ENCODE measurements at regions not wholly inside any gene's neighbourhood (a gene's known extent, or its start where the extent isn't known, plus 50 kb on each side); places are given as distances from the start of the nearest gene placed in this dataset.
"Not testable (repeated sequence)": the region's sequence is repeated elsewhere in the genome, so short reads cannot be mapped to it uniquely, and the experiment has no call there.

DNA sequence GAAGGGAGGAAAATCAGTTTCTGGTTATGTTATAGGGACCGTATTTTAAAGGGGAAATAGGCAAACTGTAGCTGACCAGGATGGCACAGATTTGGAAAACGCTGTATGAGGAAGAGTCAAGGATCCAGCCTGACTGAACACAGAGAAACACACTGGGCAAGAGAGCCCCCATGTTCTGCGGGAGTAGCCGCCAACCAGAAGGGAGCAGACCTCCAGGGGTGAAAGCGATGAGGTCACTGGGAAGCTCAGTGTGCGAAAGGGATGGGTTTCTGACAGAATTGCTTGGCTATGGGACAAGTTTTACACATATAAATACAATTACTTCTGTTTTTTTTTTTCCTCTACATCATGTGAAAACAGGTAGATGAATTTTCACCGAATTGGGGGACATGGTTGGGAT, 291.6 kb upstream of the PODXL start:
- DNase-seq: no peak

DNA sequence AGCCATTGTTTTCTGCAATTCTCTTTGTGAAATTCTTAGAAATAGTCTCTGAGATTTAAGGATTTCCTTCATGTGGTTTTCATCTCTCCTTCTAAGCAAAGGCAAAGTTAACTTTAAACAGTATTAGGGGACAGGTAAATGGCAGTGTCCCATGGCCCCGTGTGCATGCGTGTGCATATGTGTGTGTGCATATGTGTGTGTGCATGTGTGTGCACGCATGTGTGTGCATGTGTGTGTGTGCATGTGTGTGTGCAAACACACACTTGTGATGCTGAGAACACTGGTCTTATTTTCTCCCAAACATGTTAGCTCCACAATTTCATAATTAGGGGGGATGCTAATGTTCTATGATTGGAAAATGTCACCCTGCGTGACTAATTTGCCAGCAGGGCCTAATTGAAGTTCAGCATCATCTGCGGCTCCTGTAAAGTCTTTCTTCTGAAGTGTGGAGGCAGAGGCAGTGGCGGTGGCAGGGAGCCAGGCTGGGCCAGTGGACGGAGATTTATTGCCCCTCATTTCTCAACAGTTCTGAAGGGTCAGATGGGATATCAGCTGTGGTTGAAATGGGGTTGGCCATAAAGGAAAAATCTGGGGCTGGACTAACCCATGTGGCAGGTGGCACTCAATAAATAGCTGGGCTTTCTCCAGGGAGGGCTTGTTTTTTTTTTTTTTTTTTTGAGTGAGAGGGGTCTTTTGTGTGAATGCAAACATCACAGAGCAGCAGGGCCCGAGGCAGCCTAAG, 289.3 kb upstream of the PODXL start:
- DNase-seq: no peak

DNA sequence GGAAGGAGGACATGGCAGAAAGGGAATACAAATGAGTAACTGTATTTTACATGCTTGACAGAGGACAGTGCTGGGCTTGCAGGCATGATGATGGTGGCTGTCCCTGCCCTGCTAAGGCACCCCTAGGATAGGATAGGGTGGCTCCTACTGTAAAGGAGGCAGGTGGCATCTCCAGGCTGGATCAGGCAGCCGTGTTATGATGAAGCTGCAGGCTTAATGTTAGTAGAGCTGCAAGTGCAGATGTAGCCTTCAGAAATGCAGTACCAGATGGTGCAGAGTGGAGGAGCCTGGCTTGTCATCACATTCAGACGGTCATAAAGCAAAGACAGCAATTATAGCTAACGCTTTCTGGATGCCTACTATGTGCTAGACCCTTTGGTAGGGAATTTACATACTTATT, 287.9 kb upstream of the PODXL start:
- no peak for DNase-seq

DNA sequence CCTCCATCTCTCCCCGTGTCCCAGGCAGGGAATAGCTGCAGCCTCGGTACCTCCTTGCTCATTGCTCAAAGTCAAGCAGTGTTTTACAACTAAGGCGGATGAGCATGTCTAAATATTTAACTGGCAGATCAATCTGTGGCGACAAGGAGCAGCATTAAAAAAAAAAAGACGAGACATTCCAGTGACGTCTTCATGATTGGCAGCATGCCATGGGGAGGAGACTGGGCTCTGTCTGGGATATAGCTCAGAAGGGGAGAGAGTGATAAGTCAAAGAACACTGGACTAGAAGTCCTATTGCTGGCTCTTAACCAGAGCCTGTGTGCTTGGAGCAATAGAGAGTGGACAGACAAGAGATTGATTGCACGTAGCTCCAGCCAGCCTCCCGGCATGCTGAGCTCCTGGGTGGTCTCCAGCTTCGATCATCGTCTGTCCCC, 287.5 kb upstream of the PODXL start:
- DNase-seq: peak; percentile 42

DNA sequence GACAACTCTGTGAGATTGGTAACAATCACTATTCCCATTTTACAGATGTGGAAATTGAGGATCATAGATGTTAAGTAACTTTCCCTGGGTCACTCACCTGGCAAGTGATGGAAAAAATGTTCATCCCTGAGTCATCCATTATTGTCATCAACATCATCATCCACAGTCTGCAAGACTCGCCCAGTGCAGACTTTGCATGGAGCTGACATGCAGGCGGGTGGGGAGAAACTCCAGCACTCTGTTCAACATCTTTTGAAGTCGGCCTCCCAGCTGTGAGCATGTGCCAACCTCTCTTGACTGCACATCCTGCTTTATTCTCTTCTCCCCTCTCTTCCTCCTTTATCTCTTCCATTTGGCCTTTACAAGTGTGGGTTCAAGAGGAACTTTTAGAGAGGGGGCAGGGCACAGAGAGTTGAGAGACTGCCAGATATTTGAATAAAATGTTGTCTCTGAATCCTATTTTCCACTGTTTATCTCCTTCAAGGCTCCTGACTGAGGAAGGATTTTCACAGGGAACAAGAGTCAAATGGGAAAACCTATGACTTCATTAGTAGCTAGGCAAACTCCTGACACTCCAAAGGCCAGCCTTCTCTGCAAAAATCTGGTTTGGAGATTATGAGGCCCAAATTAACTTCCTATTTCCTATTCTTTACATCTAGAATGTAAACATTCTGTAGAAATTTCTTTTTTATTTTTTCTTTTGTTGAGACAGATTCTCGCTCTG, 283.7 kb upstream of the PODXL start:
- DNase-seq: no peak

DNA sequence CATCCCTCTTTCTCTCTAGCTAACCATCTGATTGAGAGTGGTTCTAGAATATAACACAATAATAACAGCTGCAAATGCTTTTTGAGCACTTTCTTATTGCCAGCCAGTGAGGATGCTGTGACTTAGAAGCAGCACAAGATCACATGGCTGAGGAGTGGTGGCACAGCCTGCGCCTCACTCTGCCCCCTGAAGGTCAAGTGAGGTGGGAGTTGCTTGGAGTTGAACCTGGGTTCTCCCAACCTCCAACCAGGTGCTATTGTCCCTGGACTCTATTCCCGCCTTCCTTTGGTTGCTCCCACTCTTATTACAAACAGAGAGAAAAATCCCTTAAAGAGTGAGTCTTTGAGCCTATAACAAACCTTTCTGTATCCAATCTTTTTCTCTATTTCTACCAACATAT, 280.3 kb upstream of the PODXL start:
- no peak for DNase-seq

DNA sequence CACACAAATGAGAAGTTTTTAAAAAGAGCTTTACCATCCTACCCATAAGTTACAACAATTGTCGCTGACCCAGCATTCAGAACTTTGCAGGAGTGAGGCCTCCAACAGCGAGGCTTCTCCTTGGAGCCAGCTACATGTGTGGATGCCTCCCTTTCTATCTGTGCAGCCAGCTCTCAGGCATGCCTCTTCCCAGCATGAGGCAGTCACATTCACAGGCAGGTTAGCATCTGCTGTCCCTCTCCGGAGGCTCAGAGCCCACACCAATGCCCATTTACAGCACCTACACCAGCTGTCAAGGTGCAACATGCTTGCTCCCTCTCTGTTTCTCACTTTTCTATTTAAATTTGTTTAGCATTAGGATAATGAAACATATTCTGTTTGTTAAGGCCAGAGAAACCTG, 278.7 kb upstream of the PODXL start:
- DNase-seq: no peak

DNA sequence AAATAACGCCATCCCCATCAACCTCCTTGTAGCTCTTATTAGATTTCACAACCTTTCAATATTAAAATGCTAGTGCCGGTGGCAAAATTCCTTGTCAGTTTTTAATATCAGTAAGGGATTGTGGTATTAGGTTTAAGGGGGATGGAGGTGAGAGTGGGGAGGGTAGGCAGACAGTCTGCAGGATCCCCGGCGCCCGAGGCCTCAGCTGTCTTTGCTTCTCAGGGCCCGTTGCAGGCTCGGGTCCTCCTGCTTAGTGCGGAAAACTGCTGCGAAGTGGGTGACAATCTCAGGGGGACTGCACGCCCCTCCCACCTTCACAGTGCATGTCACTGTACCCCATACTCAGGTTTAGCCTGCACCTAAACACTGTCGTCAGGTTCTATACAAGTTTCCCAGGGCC, 274.3 kb upstream of the PODXL start:
- no peak for DNase-seq

DNA sequence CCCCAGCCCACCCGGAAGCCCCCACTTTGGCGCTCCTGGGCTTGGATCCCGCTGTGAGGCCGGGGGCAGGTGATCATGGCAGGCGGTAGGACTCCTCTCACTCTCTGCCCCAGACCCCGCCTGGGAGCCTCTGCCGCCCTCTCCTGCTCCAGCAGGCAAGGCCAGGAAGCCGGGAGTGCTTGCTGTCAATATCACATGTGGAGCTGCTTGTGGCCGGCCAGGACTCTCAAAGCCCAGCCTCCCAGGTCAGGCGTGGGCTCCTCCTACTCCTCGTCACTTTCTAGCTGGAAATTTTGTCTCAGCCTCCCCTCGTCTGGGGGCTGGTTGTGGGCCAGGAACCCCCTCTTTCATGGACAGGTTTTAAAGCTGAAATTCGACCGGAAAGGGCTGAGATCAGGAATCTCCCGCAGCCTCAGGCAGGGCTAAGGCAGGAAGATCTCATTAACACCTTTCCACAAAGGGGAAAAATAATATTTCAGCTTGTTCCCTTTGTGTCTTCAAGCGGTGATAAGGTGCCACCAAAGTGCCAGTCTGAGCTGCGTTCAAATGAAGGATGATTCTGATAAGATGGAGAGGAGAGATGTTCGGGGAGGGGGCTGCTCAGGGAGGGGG, 273.6 kb upstream of the PODXL start:
- no peak for DNase-seq

DNA sequence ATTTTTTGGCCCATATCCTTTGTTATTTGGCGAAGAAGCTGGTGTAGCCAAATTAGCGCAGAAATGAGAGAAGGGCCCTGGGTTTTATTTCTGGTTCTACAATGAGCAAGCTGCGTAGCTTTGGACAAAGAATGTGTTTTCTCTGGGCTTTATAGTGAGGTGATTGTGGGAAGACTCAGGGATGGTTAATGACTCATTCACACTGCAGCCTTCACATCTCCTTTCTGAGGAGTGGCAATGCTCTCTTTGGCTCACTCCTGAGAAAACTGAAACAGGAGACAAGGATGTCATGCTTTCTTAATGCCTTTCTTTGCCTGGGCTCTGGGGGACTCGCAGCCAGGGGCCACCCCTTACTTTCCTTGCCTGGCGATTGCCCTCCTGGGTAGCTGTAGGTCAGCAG, 271.0 kb upstream of the PODXL start:
- no peak for DNase-seq

DNA sequence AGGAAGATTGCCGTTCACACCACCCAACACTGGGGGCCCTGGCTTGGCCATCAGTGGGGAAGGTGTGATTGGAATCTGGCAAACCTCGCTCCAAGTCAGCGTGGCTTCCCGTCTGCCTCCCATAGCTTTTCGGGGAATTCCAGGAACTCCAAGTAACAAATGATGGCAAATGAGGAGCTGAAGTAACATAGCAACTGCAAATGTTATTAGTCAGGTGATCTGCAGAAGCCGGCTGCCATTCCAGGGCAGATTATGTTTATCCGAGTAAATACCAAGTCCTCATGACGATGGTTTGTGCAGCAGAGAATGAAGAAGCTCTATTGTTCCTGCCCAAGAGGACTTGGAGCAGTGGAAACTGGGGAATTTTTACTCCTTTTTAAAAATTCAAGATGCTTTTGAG, 270.5 kb upstream of the PODXL start:
- no peak for DNase-seq

DNA sequence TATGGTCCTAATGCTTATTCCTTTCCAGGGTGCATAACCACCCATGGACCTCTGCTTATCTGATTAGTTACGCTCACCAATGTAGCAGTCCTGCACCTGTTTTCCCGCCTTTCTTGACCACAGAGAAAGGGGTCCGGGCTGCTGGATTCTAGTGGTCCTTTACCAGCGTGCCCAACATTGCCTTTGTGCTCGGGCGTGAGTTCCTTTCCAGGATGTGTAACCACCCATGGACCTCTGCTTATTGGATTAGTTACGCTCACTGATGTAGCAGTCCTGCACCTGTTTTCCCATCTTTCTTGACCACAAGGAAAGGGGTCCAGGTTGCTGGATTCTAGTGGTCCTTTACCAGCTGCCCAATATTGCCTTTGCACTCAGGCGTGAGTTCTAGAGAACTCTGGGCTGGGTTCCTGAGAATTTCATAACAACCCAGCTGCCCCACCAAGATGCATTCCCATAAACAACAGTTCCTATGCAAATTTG, 267.6 kb upstream of the PODXL start:
- not testable (repeated sequence) for DNase-seq

DNA sequence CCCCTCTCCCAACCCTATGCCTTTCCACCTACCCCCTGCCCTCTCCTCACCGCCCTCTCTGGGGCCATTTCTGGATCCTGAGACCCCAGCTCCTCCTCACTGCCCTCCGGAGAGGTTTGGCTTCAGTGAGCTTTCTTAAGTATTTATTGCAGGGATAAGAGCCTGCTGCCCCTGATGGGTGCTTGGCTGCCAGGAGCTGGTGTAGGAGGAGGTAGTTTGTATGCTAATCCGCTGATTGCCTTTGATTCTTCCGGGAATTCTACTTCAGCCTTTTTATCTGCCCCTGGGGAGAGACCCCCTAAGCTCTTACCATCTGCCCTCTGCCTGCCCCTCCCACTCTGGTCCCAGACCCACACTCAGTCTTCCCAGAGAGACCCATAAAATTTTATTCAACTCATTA, 263.5 kb upstream of the PODXL start:
- DNase-seq: no peak

DNA sequence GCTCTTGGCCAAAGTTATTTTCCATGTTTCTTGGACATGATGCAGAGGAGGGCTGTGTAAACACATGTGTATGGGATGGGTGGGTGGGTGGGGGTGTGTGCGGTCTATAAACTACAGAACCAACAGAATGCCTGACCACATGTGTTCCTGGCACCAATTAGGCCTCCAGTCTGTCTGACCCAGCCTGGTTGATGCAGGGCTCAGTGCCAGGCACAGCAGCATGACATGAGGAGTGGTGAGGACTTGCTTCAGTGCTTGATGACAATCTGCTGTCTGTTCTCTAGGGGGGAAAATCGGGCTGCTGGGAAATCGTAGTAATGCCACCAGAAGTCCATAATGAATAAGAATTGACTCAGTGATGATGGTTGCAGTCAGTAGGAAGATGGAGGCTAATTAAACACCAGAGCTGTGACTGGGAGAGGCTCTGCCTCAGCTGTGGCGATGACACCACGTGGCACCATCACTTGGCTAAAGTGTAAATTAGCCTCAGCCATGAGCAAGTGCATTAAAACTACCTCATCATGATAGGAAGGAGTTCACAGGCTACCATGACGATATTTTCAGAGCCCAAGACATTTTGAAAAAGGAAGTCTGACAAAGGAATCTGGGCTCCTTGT, 260.1 kb upstream of the PODXL start:
- no peak for DNase-seq

DNA sequence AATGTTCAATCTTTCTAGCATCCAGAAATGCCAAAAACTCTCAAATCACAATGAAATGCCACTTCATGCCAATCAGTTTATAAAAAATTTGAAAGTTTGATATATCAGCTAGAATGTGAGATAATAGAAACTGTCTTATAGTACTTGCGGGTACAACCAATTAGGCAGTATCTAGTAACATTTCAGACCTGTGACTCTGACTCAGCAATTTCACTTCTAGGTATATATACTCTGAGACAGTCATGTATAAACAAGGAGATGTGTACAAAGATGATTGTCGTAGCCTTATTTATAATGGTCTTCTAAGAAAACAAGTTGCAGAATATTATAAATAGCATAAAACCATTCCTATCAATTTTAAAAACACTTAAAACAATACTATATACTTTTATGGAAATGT, 252.3 kb upstream of the PODXL start:
- DNase-seq: no peak

DNA sequence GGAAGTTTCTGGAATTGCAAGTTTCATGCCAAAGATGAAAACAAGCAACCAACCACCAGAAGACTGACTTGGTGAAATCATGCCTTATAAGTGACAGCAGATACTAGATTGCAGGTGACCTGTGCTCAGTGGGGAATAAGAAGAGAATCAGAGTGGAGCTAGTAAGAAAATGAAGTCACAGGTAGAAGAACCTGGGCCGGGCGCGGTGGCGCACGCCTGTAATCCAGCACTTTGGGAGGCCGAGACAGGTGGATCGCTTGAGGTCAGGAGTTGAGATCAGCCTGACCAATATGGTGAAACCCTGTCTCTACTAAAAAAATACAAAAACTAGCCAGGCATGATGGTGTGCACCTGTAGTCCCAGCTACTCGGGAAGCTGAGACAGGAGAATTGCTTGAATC, 251.7 kb upstream of the PODXL start:
- not testable (repeated sequence) for DNase-seq

DNA sequence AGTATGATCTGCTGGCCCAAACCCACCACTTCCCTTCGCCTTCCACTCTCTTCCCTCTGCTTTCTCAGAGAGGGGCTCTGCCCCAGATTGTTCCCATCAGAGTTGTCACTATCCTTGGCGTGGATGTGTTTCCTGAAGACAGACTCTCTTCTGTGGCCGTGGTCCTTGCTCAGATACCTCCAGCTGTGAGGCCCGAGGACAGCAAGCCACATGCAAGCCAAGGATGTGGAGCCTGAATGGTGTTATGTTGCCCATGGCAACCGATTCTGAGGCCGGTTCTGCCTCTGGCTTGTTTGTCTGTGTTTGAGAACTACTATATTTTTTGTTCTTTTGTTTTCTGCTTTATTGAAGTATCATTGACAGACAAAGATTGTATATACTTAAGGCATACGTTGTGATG, 247.4 kb upstream of the PODXL start:
- no peak for DNase-seq

DNA sequence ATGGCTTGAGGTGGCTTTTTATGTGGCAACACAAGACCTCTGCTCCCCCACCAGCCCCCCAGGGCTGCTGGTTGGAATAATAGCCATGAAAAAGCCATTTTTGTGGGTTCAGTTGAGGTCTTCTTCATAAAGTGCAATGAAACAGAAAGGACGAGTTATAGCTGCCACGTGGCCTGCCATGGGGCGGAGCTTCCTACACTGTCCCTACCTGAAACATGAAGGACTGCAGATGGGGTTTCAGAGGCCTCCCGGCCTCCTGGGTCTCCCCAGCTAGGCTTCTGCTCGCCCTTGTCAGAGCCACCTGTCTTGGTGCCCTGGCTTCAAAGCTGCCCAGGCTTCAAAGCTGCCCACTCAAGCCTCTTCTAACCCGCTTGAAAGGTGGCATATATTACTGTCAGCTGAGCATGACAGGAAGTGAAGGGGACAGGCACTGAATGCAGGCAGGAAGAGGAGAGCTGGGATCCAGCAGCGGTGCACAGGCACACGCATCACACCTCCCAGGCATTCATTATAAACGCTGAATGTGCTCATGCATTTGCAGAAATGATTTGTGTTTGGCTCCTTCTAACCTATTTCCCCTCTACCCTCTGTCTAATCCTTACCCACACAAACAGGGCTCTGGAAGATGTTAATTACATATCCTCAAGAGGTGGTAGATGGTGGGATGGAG, 245.9 kb upstream of the PODXL start:
- DNase-seq: no peak

DNA sequence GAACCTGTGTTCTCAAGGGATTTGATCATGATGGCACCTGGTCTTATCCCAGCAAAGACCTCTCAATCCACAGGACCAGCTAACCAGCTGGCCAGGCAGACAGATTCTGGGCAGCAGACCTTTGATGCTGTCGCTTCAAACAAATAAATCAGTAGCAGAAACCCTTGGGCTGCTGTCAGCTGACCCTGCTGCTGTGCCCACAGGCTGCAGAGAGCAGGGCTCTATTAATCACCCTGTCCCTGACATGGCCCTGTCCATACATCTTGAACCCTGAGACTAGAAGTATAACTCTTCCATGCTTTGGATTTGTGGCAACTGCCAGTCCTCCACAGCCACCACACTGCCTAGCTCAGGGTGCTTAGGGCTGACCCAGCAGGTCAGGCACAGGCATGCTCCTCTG, 244.1 kb upstream of the PODXL start:
- DNase-seq: no peak

DNA sequence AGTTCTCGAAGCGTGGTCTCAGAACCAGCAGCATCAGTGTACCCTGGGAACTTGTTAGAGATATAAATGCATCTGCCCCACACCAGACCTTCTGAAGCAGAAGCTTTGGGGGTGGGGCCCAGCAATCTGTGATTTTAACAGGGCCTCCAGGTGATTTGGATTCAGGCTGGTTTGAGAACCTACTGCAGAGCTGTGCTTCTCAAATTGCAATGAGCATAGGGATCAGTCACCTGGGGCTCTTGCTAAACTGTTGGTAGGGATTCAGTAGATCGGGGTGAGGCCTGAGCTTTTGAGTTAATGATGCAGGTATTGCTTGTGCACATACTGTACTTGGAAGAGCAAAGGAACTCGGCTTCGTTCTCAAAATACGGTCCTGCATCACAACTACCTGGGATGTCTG, 243.6 kb upstream of the PODXL start:
- no peak for DNase-seq

DNA sequence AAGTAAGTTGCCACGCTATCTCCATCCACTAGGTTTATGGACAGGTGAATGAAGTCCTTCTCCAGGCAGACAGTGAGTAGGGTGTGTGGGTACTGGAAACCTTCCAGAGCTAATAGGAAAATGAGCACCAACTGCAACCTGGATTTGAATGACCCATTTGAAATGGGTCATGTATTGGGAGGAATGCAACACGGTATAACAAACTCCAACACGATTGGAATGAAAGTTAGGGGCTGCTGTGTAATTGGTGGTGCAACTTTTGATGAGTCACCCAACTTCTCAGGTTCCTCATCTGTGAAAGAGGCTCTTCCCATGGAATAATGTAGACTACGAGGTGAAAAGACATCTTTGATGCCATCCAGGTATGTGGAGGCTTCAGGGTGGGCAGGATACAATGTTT, 241.4 kb upstream of the PODXL start:
- no peak for DNase-seq

DNA sequence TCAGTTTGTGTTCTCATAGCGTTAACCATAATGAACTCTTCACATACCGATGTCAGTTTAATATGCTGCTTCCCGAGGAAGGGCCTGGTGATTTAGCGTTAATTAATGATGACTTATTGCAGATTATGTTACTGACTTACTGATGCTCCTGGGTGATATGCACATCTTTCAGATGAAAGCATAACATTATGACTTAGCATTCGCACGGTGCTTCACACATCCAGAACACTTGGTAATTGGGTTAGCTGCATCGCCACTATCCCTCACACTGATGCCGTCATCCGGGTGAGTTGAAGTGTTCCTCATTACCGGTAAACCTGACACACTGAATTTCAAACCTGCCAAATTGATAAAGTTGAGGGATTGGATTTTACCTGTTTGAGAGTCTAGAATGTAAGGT, 239.0 kb upstream of the PODXL start:
- DNase-seq: no peak

DNA sequence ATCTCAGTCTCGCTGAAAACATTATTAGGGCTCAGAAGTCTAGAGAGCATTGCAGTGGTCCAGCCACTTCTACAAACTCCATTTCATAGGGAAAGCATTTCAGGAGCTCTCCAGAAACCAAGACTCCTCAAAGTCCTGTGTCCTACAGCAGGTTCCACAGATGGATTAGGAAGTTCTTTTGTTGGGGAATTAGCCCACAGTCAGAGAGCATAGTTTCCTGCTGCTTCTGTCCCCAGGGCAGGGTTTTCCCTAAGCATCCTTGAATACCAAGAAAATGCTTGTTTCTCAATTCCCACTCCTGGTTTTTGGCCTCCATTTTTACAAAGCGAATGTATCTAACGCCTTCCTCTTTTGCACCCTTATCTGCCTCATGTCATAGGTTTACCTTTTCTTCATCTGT, 235.9 kb upstream of the PODXL start:
- no peak for DNase-seq

All from hindlimb muscle (tissue), 1 donor.